ENCODE measurements at regions not wholly inside any gene's neighbourhood (a gene's known extent, or its start where the extent isn't known, plus 50 kb on each side); places are given as distances from the start of the nearest gene placed in this dataset.

DNA sequence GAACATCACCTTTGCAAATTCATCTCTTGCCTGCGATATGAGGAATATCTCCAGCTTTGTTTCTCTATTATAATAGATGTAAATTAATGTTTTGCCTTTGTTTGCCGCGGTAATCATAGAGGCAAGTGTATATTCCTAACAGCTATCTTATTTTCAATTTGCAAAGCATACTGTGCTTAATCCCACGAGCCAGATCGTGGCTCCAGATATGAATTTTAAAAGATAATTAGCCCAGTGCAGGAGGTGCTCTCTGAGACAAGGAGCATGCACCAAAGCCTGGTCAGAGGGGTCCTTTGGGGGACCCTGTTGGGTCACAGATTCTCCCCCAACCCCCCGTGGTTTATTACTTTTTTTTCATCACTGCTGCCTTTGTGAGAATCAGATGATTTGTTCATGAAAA, 1087.5 kb downstream of the BCL11B start:
- TF ChIP-seq ZBTB7A (IDR thresholded peaks at IDR 0.05; ENCODE audit: low read depth) (no peak), CEBPB (IDR thresholded peaks at IDR 0.05) (no peak), TAF1 (IDR thresholded peaks at IDR 0.05; ENCODE audit: low read depth) (no peak), RAD21 (IDR thresholded peaks at IDR 0.05; ENCODE audit: low read depth) (no peak), TCF12 (IDR thresholded peaks at IDR 0.05; ENCODE audit: low read depth) (no peak), FOXM1 (IDR thresholded peaks at IDR 0.05; ENCODE audit: borderline replicate concordance, low read depth) (no peak), EGR1 (IDR thresholded peaks at IDR 0.05) (no peak), TEAD4 (IDR thresholded peaks at IDR 0.05) (no peak), EP300 (IDR thresholded peaks at IDR 0.05; ENCODE audit: borderline replicate concordance) (no peak), CREB1 (IDR thresholded peaks at IDR 0.05; ENCODE audit: low read depth) (no peak), NFIC (IDR thresholded peaks at IDR 0.05) (no peak)
- TF ChIP-seq, protein P1, sequence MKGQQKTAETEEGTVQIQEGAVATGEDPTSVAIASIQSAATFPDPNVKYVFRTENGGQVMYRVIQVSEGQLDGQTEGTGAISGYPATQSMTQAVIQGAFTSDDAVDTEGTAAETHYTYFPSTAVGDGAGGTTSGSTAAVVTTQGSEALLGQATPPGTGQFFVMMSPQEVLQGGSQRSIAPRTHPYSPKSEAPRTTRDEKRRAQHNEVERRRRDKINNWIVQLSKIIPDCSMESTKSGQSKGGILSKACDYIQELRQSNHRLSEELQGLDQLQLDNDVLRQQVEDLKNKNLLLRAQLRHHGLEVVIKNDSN (IDR thresholded peaks at IDR 0.05), result no peak
- TF ChIP-seq, protein P2, sequence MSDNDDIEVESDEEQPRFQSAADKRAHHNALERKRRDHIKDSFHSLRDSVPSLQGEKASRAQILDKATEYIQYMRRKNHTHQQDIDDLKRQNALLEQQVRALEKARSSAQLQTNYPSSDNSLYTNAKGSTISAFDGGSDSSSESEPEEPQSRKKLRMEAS (IDR thresholded peaks at IDR 0.05), result no peak

DNA sequence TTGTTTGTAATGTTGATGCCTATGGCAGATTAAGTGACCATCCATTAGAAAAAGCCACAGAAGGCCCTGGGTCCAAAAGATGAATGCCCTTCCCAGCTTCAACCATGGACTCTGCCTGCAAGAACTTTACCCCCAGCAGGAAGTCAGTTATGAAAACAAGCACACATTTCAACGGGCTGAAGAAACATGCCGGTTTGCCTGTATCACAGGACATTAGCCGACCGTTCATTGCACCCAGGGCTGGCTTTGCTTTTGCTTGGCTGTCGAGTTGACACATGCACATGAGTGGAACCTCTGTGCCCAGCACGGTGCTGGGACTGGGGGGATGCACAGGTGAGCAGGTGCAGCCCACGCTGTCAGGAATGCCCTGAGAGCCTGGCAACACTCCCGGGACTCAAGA, 1087.0 kb downstream of the BCL11B start:
- TF ChIP-seq EGR1 (IDR thresholded peaks at IDR 0.05) (no peak), RAD21 (IDR thresholded peaks at IDR 0.05; ENCODE audit: low read depth) (no peak)

DNA sequence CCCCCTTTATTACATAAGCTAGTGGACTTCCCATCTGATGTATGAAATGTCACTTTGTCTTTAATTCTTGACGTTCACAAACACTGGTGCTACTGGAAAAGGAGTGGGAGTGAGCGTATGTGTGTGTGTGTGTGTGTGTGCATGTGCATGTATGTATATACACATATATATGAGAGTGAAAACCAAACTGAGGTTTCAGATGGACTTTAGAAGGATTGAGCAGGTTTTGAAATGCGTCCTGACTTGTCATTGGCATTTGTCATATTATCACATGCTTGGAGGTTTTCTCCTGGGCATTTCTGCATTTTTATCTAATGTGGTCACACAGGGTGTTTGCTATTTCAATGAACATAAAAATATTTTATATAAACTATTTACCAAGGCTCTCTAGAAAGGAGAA, 1085.9 kb downstream of the BCL11B start:
- TF ChIP-seq, protein P3, sequence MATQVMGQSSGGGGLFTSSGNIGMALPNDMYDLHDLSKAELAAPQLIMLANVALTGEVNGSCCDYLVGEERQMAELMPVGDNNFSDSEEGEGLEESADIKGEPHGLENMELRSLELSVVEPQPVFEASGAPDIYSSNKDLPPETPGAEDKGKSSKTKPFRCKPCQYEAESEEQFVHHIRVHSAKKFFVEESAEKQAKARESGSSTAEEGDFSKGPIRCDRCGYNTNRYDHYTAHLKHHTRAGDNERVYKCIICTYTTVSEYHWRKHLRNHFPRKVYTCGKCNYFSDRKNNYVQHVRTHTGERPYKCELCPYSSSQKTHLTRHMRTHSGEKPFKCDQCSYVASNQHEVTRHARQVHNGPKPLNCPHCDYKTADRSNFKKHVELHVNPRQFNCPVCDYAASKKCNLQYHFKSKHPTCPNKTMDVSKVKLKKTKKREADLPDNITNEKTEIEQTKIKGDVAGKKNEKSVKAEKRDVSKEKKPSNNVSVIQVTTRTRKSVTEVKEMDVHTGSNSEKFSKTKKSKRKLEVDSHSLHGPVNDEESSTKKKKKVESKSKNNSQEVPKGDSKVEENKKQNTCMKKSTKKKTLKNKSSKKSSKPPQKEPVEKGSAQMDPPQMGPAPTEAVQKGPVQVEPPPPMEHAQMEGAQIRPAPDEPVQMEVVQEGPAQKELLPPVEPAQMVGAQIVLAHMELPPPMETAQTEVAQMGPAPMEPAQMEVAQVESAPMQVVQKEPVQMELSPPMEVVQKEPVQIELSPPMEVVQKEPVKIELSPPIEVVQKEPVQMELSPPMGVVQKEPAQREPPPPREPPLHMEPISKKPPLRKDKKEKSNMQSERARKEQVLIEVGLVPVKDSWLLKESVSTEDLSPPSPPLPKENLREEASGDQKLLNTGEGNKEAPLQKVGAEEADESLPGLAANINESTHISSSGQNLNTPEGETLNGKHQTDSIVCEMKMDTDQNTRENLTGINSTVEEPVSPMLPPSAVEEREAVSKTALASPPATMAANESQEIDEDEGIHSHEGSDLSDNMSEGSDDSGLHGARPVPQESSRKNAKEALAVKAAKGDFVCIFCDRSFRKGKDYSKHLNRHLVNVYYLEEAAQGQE (IDR thresholded peaks at IDR 0.05; ENCODE audit: low read depth), result no peak

DNA sequence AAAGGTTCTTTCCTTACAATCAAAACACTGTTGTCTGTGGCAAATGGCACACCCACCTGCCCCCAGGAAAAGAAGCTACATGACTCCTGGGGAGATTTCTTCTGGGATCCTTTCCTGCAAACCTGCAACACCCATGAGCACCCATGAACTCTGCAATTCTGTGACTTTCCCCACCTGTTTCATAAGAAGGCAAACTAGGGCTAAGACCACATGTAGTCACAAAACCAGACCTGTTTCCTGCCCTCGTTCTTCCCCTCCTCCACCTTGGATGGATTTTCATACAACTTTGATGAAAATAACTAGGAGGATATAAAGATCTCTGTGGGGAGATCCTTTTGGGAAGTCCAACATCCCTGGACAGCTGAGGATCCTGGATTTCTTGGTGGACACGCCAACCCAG, 1084.7 kb downstream of the BCL11B start:
- TF ChIP-seq FOXM1 (IDR thresholded peaks at IDR 0.05; ENCODE audit: borderline replicate concordance, low read depth) (no peak), EP300 (IDR thresholded peaks at IDR 0.05; ENCODE audit: borderline replicate concordance) (no peak), YY1 (IDR thresholded peaks at IDR 0.05; ENCODE audit: low read depth) (no peak), CEBPB (IDR thresholded peaks at IDR 0.05) (no peak), TCF12 (IDR thresholded peaks at IDR 0.05; ENCODE audit: low read depth) (no peak), NFIC (IDR thresholded peaks at IDR 0.05) (no peak), TEAD4 (IDR thresholded peaks at IDR 0.05) (no peak), ZBTB7A (IDR thresholded peaks at IDR 0.05; ENCODE audit: low read depth) (no peak), EGR1 (IDR thresholded peaks at IDR 0.05) (no peak)
- TF ChIP-seq, protein P2 (IDR thresholded peaks at IDR 0.05), result no peak
- TF ChIP-seq, protein P1 (IDR thresholded peaks at IDR 0.05), result no peak

DNA sequence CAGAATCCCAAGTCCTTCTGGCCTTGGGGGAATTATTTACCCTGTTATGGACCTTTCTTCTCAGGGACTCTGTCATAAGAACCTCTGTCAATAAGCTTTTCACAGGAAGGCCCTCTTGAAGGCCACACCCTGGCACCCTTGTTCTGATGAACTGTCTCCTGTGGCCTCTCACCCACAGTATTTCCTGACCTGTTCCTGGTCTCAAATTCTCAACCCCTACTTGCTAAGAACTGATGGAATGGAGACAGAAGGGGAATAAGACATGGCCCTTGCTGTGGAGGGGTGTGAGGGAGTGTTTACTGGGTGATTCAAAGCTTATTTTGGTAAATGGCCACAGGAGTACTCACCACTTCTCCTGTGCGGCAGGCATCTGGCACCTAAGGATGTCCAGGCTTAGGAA, 1082.9 kb downstream of the BCL11B start:
- TF ChIP-seq, protein P3 (IDR thresholded peaks at IDR 0.05; ENCODE audit: low read depth), result no peak
- TF ChIP-seq TEAD4 (IDR thresholded peaks at IDR 0.05) (no peak), TAF1 (IDR thresholded peaks at IDR 0.05; ENCODE audit: low read depth) (no peak), CEBPB (IDR thresholded peaks at IDR 0.05) (no peak), TCF12 (IDR thresholded peaks at IDR 0.05; ENCODE audit: low read depth) (no peak), ZBTB7A (IDR thresholded peaks at IDR 0.05; ENCODE audit: low read depth) (no peak), CREB1 (IDR thresholded peaks at IDR 0.05; ENCODE audit: low read depth) (no peak), NFIC (IDR thresholded peaks at IDR 0.05) (no peak), FOXM1 (IDR thresholded peaks at IDR 0.05; ENCODE audit: borderline replicate concordance, low read depth) (no peak), RAD21 (IDR thresholded peaks at IDR 0.05; ENCODE audit: low read depth) (no peak), EP300 (IDR thresholded peaks at IDR 0.05; ENCODE audit: borderline replicate concordance) (no peak), EGR1 (IDR thresholded peaks at IDR 0.05) (no peak)
- TF ChIP-seq, protein P1 (IDR thresholded peaks at IDR 0.05), result no peak
- TF ChIP-seq, protein P2 (IDR thresholded peaks at IDR 0.05), result no peak

DNA sequence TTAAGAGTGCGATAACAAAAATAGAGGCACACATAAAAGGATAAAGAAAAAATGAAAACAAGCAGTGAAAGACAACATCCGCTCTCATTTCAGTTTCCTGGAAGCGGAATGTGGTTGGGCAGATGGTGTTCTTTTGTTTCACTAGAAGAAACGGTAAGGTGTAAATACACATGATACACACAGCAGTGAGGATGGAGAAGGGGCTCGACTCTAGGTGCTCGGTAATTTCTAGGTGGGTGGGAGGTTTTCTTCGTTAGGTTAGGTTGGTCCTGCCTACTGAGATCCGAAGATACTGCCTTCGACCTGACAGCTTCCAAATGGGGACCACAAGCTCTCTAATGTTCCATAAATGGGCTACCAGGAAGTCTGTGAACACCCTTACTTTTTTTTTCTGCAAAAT, 1082.5 kb downstream of the BCL11B start:
- no peak for TF ChIP-seq TCF12 (IDR thresholded peaks at IDR 0.05; ENCODE audit: low read depth)
- TF ChIP-seq FOXM1 (IDR thresholded peaks at IDR 0.05; ENCODE audit: borderline replicate concordance, low read depth), result no peak
- TF ChIP-seq, protein P3 (IDR thresholded peaks at IDR 0.05; ENCODE audit: low read depth), result no peak
- TF ChIP-seq YY1 (IDR thresholded peaks at IDR 0.05; ENCODE audit: low read depth), result no peak
- TF ChIP-seq TEAD4 (IDR thresholded peaks at IDR 0.05), result no peak
- TF ChIP-seq, protein P1 (IDR thresholded peaks at IDR 0.05), result no peak
- TF ChIP-seq RAD21 (IDR thresholded peaks at IDR 0.05; ENCODE audit: low read depth), result no peak
- no peak for TF ChIP-seq NFIC (IDR thresholded peaks at IDR 0.05)
- TF ChIP-seq, protein P2 (IDR thresholded peaks at IDR 0.05), result no peak
- TF ChIP-seq TAF1 (IDR thresholded peaks at IDR 0.05; ENCODE audit: low read depth), result no peak
